Lung microvascular endothelial cell (primary cell): ENCODE measurements at regions not wholly inside any gene's neighbourhood (a gene's known extent, or its start where the extent isn't known, plus 50 kb on each side); places are given as distances from the start of the nearest gene placed in this dataset.
A peak's percentile ranks its signal among the peaks of the same experiment; 100 is the strongest.
"Not testable (repeated sequence)": the region's sequence is repeated elsewhere in the genome, so short reads cannot be mapped to it uniquely, and the experiment has no call there.

Experiments used
- DNase-seq, 2 donors: peaks; one replicate each; pipeline versions ENCODE4 v3.0.0 to v3.0.0-alpha.2; 2010; ENCODE audit warnings: low read depth in 2 of 2

- no peak for DNase-seq
Measured at GRCh38 chr18:1480309-1480708, 575.6 kb downstream of the ADCYAP1 start.

GRCh38 chr18:1481577-1481976, 576.9 kb downstream of the ADCYAP1 start:
- no peak for DNase-seq

- no peak for DNase-seq
Measured at GRCh38 chr18:1483385-1483784, 578.7 kb downstream of the ADCYAP1 start.

- no peak for DNase-seq
Measured at GRCh38 chr18:1487457-1487856, 582.8 kb downstream of the ADCYAP1 start.

GRCh38 chr18:1488394-1488793, 583.7 kb downstream of the ADCYAP1 start:
- no peak for DNase-seq

GRCh38 chr18:1488957-1489356, 584.3 kb downstream of the ADCYAP1 start:
- peak in 1 of 2 donors; percentile 2 for DNase-seq

- DNase-seq, result no peak
Measured at GRCh38 chr18:1495387-1495786, 590.7 kb downstream of the ADCYAP1 start.

GRCh38 chr18:1496096-1496495, 591.4 kb downstream of the ADCYAP1 start:
- DNase-seq, result no peak

- DNase-seq, result no peak
Measured at GRCh38 chr18:1498216-1498615, 593.5 kb downstream of the ADCYAP1 start.

- DNase-seq, result peak in 1 of 2 donors; percentile 1
Measured at GRCh38 chr18:1499265-1499664, 594.6 kb downstream of the ADCYAP1 start.

GRCh38 chr18:1503847-1504246, 599.2 kb downstream of the ADCYAP1 start:
- no peak for DNase-seq

- no peak for DNase-seq
Measured at GRCh38 chr18:1505856-1506255, 601.2 kb downstream of the ADCYAP1 start.

GRCh38 chr18:1510542-1511179, 606.0 kb downstream of the ADCYAP1 start:
- no peak for DNase-seq

- DNase-seq, result no peak
Measured at GRCh38 chr18:1511619-1512311, 607.1 kb downstream of the ADCYAP1 start.

GRCh38 chr18:1513519-1513918, 608.8 kb downstream of the ADCYAP1 start:
- DNase-seq, result peak in 1 of 2 donors; percentile 53

GRCh38 chr18:1521588-1522248, 617.0 kb downstream of the ADCYAP1 start:
- DNase-seq, result not testable (repeated sequence)

- DNase-seq, result no peak
Measured at GRCh38 chr18:1522249-1522615, 617.6 kb downstream of the ADCYAP1 start.

- DNase-seq, result no peak
Measured at GRCh38 chr18:1526991-1527390, 622.3 kb downstream of the ADCYAP1 start.

- no peak for DNase-seq
Measured at GRCh38 chr18:1527805-1528204, 623.1 kb downstream of the ADCYAP1 start.

GRCh38 chr18:1528447-1528846, 623.8 kb downstream of the ADCYAP1 start:
- DNase-seq, result no peak

GRCh38 chr18:1528964-1529509, 624.4 kb downstream of the ADCYAP1 start:
- no peak for DNase-seq

- no peak for DNase-seq
Measured at GRCh38 chr18:1530650-1531049, 626.0 kb downstream of the ADCYAP1 start.

GRCh38 chr18:1539276-1539675, 634.6 kb downstream of the ADCYAP1 start:
- no peak for DNase-seq
